ENCODE measurements at regions not wholly inside any gene's neighbourhood (a gene's known extent, or its start where the extent isn't known, plus 50 kb on each side); places are given as distances from the start of the nearest gene placed in this dataset.
"Not testable (repeated sequence)": the region's sequence is repeated elsewhere in the genome, so short reads cannot be mapped to it uniquely, and the experiment has no call there.

DNA sequence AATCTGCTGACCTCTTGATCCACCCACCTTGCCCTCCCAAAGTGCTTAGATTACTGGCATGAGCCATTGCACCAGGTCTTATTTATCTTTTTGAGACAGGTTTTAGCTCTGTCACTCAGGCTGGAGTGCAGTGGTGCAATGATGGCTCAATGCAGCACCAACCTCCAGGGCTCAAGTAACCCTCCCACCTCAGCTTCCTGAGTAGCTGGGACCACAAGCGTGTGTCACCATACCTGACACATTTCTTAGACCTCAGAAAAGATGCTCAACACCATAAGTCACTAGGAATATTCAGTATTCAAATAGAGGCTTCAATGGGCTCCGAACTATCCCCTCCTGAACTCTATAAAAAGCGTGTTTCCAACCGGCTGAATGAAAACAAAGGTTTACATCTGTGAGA is 268.6 kb upstream of the ZNF337 start:
- DNase-seq (ENCODE audit: missing footprints); ATAC-seq; intact Hi-C loops (cut with DNase I): not testable (repeated sequence)

DNA sequence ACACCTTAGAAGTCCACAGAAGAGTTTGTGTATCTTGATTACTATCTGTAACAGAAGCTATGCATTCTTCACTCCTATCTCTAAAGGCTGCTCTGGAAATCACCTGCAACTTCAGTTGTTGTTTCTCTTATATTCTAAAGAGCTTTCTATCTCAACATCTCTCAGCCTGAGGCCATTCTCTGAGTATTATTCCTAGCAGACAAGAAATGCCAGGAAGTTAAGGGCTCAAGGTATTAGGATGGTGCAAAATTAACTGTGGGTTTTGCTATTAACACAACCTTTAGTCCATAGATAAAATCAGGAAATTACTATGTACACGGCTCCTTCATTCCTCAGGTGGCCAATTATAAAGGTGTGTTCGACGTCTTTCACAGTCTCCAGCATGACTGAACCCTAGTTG is 257.2 kb upstream of the ZNF337 start:
- intact Hi-C loops (cut with DNase I); DNase-seq (ENCODE audit: missing footprints); ATAC-seq: not testable (repeated sequence)

GRCh38 chr20:25935230-25935629 is 238.6 kb upstream of the ZNF337 start:
- DNase-seq (ENCODE audit: missing footprints); intact Hi-C loops (cut with DNase I); ATAC-seq: not testable (repeated sequence)

DNA sequence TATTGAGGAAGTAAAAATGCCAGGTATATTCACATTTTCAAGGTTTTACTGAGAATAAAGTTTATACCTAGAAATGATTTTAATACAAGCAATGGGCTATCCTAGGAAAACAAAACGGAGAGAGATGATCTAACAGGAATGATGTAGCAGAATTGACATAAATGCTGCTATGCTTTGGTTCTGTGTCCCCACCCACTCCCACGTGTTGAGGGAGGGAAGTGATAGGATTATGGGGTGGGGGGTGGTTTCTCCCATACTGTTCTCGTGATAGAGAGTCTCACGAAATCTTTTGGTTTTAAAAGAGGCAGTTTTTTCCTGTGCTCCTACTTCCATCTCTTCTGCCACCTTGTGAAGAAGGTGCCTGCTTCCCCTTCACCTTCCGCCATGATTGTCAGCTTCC is 236.2 kb upstream of the ZNF337 start:
- intact Hi-C loops (cut with DNase I); ATAC-seq; DNase-seq (ENCODE audit: missing footprints): not testable (repeated sequence)

DNA sequence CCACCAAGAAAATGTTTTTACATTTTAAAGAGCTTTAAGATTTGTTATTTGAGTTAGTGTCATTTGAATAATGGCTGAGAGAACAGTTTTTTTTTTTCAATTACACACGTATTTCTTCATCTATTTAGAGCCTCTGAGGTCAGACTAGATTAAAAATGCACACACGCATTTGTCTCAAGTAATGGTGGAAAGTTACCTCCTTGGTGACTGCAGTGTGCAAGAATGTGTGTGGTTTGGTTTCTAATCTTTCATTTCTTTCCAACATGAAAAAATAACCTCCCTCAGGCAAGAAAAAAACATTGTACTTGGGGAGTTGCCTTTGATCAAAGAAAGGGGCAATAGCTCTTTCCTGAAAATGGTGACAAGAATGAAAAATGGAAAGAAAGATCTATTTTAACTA is 235.5 kb upstream of the ZNF337 start:
- not testable (repeated sequence) for ATAC-seq

DNA sequence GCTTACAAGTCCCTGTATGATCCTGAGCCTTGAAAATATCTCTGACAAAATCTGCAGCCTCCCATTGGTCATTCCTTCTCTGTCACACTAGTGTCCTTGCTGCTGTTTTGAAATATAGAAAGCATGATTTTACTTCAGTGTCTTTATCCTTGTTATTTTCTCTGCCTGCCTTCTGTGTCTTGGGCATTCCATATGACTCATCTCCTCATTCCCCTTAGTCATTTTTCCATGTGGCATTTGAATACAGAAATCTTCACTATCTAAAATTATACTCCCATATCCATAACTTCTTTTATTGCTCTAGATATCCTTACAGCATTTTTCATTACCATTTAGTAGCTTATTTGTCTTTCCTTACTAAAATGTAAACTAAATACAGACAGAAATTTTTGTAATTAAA is 205.7 kb upstream of the ZNF337 start:
- ATAC-seq; DNase-seq (ENCODE audit: missing footprints); intact Hi-C loops (cut with DNase I): not testable (repeated sequence)

More for the DNA sequence above, 235.5 kb upstream of the ZNF337 start:
- DNase-seq (ENCODE audit: missing footprints); intact Hi-C loops (cut with DNase I): not testable (repeated sequence)

DNA sequence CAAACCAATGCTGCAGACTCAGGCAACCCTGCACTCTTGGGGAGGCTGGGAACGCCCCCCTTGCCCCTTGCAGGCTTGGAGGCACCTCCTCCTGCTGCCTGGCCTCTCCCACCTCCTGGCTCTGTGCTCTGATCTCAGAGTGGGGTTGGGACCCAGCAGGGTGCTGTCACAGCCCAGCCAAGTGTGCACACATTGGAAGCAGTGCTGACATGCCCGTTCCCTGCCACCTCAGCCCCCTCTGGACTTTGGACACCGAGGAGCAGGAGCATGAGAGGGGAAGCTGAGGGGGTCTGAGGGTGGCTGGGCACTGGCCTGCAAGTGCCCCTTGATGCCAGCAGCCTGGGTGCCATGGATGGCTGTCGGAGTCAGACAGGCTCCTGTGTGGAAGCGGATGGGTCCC is 202.0 kb upstream of the ZNF337 start:
- DNase-seq (ENCODE audit: missing footprints); ATAC-seq; intact Hi-C loops (cut with DNase I): not testable (repeated sequence)

GRCh38 chr20:25879096-25879495 is 182.4 kb upstream of the ZNF337 start:
- DNase-seq (ENCODE audit: missing footprints); ATAC-seq; intact Hi-C loops (cut with DNase I): not testable (repeated sequence)

GRCh38 chr20:25868650-25868979 is 172.0 kb upstream of the ZNF337 start:
- ATAC-seq; DNase-seq (ENCODE audit: missing footprints): not testable (repeated sequence)
- intact Hi-C loops (cut with DNase I), result loop anchor here (5.0 kb wide), 2 partner anchors 116 to 171 kb away; partner anchors contain the start of gene ZNF337

GRCh38 chr20:25867776-25868649 is 171.4 kb upstream of the ZNF337 start:
- intact Hi-C loops (cut with DNase I), result loop anchor here (5.0 kb wide), 2 partner anchors 116 to 171 kb away; partner anchors contain the start of gene ZNF337
- DNase-seq (ENCODE audit: missing footprints) (peak; percentile 91), ATAC-seq (peak; percentile 92)

- intact Hi-C loops (cut with DNase I), result loop anchor here (5.0 kb wide), 2 partner anchors 115 to 170 kb away; partner anchors contain the start of gene ZNF337
- not testable (repeated sequence) for DNase-seq (ENCODE audit: missing footprints); ATAC-seq
Measured at GRCh38 chr20:25867015-25867775, 170.5 kb upstream of the ZNF337 start.

DNA sequence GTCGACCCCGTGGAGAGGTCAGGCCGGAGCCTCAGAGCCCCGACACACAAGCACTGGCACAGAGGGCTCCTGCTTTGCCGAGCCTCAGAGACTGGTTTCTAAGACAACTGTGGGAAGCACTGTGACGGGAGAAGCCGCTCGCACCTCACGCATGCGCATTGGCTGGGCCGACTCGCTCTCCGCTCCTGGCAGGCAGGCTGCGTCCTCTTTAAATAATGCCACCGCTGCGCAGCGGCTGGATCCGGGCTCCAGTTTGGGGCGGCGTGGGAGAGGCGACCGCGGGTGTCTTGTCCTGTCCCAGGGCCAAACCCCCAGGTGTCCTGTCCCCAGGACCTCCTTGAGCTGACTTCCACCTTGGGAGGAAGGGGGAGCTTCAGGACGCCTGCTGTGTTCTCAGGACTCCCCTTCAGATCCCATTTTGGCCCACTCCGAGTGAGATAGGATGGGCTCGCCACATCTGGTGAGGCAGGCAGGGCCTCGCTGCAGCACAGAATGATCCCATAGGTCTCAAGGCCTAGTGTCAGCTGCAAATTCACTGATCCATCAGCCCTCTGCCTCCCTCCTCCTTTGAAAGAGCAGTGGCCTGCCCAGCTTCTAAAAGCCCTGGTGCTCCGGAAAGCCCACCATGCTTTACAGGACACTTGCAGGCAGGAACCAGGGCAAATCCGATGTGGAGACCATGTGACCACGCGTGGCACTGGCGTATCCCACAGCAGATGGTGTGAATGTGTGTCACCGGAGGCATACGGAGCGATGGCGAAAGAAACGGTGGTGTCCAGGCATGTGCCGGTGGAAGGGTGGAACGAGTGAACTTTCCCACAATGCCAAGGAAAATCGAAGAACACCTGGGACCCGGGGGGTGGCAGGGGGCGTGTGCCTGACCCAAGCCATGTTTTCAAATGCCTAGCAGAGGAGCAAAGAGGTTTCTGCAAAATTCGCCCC is 169.3 kb upstream of the ZNF337 start:
- intact Hi-C loops (cut with DNase I), result loop anchor here (5.0 kb wide), 2 partner anchors 114 to 169 kb away; partner anchors contain the start of gene ZNF337
- DNase-seq (ENCODE audit: missing footprints) (peak; percentile 89), ATAC-seq (peak; percentile 54)

- intact Hi-C loops (cut with DNase I), result loop anchor here (5.0 kb wide), 2 partner anchors 113 to 168 kb away; partner anchors contain the start of gene ZNF337
- not testable (repeated sequence) for DNase-seq (ENCODE audit: missing footprints); ATAC-seq
Measured at GRCh38 chr20:25864963-25865714, 168.5 kb upstream of the ZNF337 start.

DNA sequence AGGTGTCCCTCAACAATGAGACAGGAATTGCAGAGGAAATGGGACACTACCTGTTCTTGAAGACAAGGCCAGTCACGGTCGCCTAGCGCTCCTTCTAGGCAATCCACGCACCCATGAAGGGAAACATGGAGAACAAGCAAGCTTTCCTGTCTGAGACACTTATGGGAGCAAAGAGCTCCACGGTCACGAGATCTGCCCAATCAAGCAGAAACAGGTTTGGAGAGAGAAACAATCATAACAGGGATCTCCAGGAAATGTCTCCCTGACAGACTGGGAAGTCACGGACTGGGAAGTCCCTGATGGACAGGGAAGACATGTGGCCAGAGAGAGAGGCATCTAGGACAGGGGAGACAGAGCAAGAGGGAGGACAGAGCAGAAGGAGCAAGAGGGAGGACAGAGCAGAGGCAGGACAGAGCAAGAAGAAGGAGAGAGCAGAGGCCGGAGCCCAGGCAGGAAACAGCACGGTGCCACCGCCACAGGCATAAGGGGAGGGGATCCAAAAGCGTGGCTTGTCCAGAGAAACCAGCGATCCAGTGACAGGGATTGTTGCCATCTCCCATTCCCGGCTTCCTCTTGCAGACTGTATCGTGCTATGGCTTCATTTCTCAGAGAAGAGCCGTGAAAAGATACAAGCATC is 167.8 kb upstream of the ZNF337 start:
- no peak for ATAC-seq
- DNase-seq (ENCODE audit: missing footprints), result no peak
- intact Hi-C loops (cut with DNase I), result no loop called here

DNA sequence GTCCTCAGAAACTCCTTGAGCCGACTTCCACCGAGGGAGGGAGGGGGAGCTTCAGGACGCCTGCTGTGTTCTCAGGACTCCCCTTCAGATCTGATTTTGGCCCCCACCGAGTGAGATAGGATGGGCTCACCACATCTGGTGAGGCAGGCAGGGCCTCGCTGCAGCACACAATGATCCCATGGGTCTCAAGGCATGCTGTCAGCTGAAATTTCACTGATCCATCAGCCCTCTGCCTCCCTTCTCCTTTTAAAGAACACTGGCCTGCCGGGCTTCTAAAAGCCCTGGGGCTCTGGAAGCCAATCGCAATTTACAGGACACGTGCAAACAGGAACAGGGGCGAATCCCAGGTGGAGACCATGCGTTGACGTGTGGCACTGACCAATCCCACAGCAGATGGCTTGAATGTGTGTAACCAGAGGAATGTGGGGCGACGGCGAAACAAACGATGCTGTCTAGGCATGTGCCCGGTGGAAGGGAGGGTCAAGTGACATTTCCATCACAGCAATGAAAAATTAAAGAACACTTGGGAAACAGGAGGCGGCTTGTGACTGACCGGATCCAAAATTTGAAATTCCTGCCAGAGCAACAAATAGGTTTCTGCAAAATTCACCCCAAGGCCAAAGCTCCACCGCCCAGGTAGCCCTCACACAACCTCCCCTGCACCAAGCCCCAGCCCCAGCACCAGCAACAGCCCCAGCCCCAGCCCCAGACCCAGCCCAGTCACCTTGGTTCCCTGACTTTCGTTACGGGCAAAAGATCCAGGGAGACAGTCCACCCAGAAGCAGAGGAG is 167.1 kb upstream of the ZNF337 start:
- intact Hi-C loops (cut with DNase I), result no loop called here
- DNase-seq (ENCODE audit: missing footprints) (no peak), ATAC-seq (no peak)

DNA sequence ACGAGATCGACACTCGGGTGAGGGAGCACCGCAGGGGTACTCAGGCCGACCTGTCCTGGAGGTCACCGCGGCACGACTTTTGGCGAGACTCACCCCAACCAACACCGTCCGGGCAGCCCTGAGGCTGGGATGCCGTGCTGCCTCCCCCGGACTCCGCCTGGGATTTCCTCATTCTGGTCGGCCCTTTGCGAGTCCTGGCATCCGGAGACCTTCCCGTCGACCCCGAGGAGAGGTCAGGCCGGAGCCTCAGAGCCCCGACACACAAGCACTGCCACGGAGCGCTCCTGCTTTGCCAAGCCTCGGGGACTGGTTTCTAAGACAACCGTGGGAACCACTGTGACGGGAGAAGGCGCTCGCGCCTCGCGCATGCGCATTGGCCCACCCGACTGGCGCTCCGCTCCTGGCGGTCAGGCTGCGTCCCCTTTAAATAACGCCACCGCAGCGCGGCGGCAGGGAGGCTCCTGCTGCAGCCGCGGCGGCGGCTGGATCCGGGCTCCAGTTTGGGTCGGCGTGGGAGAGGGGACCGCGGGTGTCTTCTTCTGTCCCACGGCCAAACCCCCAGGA is 166.4 kb upstream of the ZNF337 start:
- peak; percentile 64 for ATAC-seq
- intact Hi-C loops (cut with DNase I), result not testable (repeated sequence)
- peak; percentile 95 for DNase-seq (ENCODE audit: missing footprints)

Measured in Right ventricle myocardium inferior (tissue), 1 donor.